ENCODE measurements at regions not wholly inside any gene's neighbourhood (a gene's known extent, or its start where the extent isn't known, plus 50 kb on each side); places are given as distances from the start of the nearest gene placed in this dataset.
A peak's percentile ranks its signal among the peaks of the same experiment; 100 is the strongest.
"Not testable (repeated sequence)": the region's sequence is repeated elsewhere in the genome, so short reads cannot be mapped to it uniquely, and the experiment has no call there.

DNA sequence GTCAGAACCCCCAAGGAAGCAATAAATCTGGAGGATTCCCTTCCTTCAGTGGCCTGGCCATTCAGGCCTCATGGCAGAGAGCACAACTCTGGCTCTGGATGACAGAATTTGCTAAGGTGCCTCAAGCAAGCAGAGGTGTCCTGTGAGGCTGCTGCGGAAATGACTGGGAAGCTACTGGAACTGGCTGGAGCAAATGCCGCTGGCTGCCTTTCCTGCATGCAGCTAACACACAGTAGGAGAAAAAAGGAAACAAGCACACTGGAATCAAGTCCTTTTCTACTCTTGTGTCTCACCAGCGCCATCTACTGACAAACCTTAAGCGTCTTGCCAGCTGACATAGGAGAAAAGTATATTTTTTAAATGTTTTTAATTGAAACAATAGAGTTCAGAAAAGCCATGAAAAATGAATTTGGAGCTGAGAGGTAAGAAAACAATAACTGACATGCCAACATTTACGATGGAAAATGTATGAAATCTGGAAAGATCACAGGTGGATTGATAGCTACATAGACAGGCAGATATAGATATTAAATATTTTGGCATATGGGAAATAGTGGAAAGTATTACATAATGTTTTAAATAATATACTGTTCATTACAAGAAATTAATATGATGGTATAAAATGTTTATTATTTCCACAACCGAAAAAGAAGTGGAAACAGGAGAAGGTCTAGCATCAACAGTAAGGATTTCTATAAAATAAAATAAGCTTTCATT is 951.6 kb downstream of the ANKRD7 start:
- DNase-seq, result peak; percentile 13 to 21

DNA sequence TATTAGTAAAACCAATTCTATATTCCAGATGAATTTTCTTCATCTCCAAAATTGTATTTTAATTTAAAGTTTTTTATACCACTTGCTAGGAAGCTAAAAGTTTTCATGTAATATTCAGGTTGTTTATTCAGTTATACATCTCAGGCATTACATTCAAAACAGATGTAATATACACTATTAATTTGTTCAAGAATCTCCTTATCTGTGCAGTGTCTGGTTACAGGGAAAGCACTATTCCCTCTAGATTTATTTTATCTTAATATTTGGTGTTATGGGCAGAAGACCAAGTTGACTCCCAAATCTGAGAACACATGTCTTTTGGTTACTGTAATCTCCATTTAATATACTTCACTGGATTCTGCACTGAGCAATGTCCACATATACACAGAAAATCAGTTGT is 953.4 kb downstream of the ANKRD7 start:
- no peak for DNase-seq

DNA sequence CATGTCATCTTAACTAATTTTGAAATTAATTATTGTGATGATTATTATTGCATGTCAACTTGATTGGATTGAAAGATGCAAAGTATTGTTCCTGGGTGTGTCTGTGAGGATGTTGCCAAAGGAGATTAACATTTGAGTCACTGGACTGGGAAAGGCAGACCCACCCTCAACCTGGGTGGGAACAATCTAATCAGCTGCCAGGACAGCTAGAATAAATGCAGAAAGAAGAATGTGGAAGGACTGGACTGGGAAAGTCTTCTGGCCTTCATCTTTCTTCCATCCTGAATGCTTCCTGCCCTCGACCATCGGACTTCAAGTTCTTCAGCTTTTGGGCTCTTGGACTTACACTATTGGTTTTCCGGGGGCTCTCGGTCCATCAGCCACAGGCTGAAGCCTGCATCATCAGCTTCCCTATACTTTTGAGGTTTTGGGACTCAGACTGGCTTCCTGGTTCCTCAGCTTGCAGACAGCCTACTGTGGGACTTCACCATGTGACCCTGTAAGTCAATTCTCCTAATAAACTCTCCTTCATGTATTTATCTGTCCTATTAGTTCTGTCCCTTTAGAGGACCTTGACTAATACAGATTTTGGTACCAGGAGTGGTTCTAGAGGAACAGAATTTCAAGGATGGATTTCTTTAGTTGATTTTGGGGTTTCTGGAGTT is 959.8 kb downstream of the ANKRD7 start:
- DNase-seq, result no peak

DNA sequence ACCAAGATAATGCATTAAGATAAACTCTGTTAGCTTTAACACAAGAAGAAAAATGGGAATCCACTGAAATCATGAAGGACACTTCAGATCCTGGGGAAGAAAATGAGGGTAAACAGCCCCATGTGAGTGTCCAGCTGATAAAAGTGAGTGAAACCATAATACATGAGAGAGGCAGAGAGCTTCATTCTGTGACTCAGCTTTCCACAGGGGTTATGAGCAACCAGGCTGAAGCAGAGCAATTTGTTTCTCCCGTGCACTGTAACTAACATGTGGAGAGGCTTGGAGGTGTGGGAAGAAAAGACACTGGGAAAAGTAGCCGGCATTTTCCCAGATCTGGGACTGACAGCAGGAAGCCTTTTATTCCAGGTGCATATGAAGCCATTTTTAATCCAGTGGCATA is 971.7 kb downstream of the ANKRD7 start:
- no peak for DNase-seq

DNA sequence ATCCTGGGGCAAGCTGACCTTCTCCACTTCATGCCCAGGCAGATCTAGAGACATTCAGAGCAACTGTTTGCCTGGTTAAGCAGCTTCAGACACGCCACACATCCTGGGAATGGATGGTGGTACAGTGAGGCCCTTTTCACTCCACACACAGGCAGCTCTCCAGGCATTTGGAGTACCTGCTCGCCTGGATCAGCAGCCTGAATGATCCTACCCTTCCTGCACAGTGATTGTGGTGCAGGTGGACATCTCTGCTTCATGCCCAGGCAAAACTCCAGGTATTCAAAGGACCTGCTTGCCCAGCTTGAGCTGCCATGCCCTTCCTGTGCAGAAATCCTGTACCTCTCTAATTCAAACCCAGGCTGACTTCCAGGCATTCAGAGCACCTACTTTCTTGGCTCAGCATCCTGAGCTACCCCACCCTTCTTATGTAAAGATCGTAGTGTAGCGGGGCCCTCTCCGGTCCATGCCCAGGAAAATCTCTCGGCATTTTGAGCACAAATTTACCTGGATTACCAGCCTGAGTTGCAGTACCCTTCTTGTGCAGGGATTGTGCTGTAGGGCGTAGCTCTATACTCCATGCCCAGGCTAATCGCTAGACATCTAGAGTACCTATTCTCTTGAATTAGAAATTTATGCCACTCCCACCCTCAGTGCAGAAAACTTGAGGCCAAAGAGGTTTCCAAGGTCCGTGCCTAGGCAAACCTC is 972.8 kb downstream of the ANKRD7 start:
- DNase-seq, result no peak

DNA sequence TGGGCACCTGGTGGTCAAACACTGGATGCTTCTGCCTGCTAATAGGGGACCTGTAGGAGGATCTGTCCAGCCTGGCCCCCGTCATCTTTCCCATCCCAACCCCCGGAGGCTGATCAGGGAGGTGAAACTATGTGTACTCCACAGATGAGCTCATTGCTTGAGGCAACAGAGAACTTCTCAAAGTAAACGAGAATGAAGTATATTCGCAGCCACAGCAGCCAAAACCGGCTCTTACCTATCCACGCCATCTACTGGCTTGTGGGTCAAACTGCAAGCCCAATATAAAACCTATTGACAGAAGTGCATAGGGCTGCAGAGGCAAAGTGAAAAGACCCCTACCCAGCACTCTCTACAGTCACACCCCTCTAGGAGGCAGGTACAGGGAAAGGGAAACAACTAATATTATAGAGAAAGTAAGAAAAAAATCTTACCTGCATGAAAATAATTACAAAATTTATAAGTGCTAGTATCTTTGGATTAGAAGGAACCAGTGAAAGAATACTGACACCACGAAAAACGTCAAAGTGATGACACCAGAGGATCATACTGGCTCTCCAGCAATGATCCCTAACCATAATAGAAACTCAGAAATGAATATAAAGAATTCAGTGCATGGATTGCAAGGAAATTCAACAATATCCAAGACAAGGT is 973.5 kb downstream of the ANKRD7 start:
- no peak for DNase-seq

DNA sequence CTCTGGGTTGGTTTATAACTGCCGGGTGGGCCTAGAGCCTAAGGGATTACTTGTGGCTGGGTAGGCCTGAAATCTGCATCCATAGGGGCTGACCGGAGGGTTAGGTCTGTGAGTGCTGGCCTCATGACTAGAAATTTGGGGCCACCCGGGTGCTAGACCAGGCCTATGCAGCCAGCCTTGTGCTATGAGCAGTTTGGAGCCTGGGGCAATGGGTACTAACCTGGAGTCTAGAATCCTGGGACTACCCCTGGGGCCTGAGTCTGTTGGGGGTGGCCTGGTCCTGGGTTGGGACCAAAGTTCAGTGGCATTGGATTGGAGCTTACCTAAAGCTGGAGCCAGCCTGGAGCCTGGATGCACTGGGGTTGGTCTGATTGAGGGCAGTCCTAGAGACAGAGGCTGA is 995.2 kb downstream of the ANKRD7 start:
- no peak for DNase-seq

DNA sequence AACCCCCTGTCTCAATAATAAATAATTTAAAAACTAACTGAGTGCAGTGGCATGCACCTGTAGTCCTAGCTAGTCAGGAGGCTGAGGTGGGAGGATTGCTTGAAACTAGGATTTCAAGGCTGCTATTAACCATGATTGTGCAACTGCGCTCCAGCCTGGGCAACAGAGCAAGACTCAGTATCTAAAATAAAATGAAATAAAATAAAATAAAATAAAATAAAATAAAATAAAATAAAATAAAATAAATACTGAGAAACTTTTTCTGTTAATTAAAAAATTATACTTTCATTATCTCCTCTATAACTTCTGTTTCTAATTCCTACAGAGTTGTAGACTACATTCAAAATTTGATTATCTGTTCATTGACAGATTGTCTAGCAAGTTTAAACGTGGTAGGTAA is 999.4 kb downstream of the ANKRD7 start:
- DNase-seq, result no peak

DNA sequence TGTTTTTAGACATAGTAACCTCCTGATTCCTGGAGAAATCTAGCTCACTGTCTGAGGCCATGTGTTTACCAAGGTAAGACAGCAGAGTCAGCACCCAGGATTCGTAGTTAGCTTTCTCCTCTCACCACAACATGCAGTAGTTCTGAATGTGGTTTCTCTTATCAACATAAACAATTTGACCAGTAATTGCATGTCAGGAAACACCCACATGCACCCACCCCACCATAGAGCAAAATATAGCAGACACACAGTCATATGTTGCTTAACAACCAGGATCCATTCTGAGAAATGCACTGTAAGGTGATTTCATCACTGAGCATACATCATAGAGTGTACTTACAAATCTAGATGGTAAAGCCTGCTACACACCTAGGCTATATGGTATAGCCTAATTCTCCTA is 1004.0 kb downstream of the ANKRD7 start:
- DNase-seq, result no peak

DNA sequence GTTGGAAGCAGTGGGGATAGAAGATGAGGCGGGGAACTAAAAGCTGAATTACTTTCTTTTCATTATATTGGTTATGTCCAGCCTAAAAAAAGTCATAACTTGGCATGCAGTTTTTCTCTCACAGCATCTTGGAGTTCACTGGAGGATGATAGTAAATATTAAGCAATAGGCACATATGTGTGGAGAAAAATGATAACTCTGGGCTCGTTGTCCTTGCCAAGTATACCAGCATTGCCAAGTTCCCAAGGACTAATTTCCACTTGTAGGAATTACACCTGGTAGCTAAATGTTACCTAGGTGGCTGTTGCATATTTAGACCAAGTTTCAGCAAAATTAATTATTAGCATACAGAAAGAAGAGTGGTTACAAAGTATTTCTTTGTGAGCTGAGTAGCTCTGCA is 1007.6 kb downstream of the ANKRD7 start:
- no peak for DNase-seq

DNA sequence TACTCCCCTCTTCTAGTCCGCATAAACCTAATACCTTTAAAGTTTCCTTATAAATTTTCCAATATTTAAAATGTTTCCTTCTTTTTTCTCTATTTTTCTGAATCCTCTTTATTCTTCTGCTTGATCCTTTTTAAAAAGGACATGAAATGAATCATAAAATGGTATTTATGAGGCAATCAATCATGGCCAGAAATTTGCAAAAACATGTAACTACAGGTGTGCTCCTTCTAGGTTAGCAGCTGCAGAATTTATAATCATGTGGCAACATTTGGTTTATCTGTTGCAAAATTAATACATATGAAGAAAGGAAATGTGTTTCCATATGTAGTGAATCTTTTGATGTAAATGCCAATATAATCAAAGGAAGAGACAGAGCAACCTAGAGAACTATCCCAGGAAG is 1008.5 kb downstream of the ANKRD7 start:
- DNase-seq, result no peak

DNA sequence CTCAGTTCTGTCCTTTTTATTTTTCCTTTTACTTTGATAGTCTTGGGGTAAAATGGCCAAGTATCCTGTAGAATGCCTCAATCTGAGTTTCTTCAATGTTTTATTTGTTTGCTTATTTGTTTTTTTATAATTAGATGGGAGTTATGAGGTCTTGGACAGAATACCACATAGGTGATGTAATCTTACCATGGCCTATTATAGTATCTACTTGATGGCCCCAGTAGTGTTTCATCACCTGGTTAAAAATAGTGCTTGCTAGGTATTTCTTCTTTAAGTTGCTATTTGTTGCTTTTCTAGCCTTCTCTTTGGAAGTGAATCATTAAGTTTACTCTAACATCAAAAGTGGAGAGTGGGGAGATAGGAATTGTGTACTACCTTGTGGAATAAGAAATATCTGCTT is 1020.0 kb upstream of the KCND2 start:
- no peak for DNase-seq

DNA sequence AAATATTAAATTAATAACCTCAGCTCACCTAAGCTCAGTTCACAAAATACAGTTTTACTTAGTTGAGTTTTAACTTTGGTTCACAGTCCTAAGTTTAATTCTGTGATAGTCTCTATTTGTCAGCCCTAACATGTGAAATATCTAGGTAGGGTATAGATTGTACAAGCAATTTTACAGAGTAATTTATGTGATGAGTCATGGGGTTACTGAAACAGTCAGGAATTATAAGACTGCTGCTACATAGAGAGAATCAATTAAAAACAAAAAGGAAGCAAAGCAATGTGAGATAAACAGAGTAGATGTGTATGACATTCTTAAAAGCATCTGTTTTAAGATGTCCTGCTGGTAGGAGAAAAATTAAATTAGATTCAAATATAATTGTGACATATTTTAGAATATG is 1018.2 kb upstream of the KCND2 start:
- no peak for DNase-seq

DNA sequence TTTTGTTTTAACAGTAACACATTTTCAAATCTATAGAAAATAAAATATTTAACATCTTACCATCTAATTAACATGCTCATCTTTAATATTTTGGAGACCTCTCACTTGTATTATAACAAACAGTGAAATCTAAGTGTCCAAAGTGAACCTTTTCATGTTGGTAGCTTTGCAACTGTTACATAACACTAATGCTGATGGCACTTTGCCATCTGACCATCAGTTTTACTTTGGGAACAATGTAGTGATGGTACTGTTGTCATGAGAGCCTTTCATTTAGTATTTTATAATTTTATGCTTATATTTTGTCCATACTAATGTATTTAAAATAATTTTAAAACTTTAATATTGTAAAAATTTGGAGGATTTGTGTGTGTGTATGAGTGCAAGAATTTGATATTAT is 1017.0 kb upstream of the KCND2 start:
- no peak for DNase-seq

DNA sequence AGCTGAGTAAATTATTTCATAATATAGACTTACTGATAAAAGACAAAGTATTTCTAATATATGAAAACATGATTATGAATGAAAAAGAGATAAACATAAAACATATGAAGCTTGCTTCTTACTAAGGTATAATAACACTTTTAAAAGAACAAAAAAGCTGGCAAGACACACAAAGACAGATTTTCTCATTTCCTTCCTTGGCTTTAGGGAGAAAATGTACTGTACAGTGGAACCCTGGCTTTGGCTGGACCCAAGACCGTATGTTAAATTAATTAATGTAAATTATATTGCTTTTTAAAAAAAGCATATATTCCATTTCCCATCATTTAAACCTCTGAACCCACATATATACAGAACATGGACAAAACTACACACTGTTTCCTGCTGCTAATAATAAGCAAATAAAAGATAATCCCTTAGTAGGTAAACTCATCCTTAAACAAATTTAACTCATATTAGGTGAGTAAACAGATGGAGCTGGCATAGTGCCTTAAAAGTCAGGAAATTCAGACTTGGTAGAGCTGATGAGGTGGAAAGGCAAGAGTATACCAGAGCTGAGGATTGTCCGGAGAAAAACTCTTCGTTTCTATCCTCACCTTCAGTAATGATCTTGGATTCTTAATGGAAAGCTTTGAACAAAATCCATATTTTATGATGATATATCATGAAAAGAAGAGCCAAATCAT is 1016.4 kb upstream of the KCND2 start:
- DNase-seq, result no peak

DNA sequence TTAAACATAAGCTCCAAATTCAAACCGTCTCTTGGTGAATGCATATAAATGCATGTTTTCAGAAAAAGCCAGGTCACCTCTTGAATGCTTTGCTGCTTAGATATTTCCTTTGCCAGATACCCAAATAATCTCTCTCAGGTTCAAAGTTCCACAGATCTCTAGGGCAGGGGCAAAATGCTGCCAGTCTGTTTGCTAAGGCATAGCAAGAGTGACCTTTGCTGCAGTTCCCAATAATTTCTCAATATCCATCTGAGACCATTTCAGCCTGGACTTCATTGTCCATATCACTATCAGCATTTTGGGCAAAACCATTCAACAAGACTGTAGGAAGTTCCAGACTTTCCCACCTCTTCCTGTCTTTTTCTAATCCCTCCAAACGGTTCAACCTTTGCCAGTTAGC is 1006.2 kb upstream of the KCND2 start:
- DNase-seq, result not testable (repeated sequence)

DNA sequence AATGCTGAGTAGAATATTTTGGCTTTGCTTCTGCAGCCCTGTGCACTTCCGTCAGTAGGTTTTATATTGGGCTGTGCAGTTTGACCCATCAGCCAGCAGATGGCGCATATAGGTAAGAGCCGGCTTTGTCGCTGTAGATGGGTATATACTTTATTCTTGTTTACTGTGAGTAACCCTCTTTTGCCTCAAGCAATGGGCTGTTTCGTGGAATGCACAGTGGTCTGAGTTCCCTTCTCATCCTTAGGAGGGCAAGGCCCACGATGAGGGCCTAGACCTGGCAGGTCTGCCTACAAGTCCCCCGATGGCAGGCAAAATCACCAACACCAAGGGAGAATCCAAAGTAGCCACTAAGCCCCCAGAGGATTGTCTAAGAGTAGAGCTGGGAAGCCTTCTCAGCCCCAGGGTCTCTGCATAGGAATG is 1002.9 kb upstream of the KCND2 start:
- DNase-seq, result peak in 1 of 2 donors; percentile 4

DNA sequence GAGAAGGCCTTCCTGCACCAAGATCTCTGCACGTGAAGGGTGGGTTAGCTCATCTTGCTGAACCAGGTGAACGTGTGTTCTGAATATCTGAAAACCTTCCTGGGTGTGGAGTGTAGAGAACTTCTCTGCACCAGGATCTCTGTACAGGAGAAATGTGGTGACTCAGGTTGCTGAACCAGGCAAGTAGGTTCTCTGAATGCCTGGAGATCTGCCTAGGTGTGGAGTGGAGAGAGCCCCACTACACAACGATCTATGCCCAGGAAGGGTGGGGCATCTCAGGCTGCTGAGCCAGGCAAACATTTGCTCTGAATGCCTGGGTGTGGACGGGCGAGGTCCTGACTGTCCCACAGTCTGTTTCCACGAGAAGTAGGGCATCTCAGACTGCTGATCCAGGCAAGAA is 1002.3 kb upstream of the KCND2 start:
- no peak for DNase-seq

DNA sequence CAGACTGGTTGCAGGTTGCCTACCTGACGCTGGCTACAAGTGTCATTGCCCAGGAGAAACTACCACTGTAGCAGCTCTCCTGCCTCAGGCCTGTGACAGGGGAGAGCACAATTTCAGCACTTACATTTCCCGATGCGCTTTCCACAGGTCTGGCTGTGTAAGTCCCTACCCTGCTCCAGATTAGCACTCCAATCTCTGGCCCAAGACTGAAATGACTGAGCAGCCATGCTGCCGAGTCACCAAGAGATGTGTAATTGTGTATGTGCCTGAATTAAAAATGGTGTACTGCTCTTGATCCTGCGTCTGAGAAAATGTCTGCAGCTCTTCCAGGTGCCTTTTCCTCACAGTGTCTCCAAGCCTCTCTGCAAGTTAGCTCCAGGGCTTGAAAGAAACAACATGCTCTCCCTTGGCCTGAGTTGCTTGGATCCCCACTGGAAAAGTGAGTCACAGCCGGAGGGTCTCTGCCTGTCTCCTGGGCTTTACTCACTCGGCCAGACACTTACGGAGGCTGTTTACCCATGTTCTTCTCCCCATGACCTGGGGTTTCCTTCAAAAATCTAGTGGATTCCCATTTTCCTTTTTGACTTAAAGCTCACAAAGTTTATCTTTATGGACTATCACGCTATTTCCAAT is 1001.7 kb upstream of the KCND2 start:
- DNase-seq, result no peak

DNA sequence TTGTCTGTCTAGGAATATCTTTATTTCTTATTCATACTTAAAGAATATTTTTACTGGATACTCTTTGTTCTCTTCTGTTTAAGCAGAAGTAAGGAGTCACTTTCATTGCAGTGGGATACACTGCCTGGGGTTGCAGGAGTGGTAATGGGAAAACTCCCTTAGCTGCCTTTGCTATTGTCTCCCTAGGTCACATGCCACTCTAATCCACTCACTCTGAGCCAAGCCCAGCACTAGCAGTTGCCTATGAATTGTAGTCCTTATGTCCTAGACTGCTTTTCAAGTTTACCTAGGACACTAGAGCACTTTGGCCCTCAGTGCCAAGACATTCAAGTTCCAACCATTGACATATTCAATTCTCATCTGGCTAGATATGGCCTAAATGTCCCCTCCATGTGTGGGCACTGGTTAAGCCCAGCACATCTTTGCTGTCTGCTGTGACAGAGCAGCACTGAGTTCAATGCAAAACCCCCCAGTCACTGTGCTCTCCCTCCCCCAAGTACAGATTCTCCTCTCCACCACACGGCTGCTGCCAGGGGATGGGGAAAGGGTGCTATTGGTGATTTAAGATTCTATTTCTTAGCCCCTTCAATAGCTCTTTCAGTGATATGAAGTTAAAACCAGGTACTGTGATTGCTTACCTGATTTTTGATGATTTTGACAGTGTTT is 991.7 kb upstream of the KCND2 start:
- no peak for DNase-seq

DNA sequence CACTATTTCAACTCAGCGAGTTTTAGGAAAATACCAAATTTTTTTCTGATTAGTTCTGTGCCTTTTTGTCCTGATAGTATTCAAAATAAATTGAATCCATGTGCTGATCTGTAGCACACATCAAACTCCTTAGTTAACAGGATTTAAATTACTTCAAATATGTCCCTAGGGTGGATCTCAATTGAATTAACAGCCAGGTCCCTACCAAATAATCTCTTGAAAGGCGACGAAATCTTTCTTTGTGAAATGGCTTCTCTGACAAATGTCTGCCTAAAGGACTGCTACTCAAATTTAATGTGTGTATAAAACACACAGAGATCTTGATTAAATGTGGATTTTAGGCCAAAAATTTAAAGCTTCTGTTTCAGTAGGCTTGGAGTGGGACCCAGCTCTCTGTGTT is 989.6 kb upstream of the KCND2 start:
- DNase-seq, result no peak

DNA sequence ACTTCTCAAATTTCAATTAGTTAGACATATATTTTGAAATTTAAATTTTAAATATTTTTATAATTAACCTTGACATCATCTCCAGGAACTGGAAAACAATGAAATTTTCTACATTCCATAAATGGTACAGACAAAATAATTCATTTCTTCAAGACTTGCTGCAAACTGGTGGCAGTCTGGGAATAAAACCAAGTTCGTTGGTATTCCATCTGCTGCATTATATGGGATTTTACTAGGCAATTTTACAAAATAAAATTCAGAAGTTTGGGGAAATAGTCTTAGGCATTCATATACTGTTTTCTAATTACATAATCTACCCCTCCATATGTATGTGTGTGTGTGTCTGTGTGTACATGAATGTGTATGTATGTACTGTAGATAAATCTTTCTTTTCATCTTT is 984.6 kb upstream of the KCND2 start:
- no peak for DNase-seq
